Stimulated activated naive CD4-positive, alpha-beta T cell treated with Interleukin-2 at 50 U/mL for 16 hours (primary cell): ENCODE measurements at regions not wholly inside any gene's neighbourhood (a gene's known extent, or its start where the extent isn't known, plus 50 kb on each side); places are given as distances from the start of the nearest gene placed in this dataset.

Source experiments
- DNase-seq: peaks from one replicate; lab custom pipeline; 2025; lab: John Stamatoyannopoulos, UW

DNA sequence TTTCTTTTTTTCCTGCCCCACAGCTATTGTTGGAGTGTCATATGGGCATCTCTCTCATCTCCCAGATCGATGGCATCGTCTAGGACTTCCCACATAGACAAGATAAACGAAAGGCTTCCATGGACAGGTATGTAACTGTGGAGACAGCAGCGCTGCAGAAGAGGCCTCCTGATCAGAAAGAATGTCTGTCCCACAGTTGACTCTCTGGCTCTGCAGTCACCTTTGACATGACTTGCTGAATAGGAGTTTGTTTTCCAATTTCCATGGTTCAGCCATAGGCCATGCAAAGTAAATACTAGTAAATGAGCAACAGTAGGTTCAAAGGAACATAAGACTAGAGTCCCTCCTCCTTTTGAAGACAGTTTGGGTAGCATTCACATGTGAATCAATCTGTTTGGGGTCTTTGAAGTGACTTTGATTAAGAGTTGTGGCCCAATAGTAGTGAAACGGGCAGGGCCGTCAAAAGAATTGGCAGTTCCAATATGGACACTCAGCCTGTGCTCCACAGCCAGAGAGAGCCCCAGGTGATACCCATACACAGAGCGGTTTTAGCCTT, 134.7 kb upstream of the IFNGR1 start:
- no peak for DNase-seq

DNA sequence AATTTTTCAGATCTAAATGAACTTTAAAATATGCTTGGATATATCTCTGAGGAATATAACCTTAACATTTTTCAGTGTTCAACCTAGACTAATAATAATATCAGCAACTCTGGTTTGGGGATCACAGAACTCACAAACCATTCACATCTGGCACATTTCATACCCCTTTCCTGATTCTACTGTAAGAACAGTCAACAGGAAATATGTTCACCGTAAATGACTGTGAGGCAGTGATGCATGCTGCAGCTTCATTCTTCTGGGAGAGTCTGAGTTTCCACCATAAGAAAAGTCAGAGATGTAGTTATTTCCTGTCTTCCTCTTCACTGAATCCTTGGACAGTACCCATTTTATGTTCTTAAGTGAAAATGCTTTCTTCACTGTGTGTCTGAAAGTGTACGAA, 134.2 kb upstream of the IFNGR1 start:
- no peak for DNase-seq

DNA sequence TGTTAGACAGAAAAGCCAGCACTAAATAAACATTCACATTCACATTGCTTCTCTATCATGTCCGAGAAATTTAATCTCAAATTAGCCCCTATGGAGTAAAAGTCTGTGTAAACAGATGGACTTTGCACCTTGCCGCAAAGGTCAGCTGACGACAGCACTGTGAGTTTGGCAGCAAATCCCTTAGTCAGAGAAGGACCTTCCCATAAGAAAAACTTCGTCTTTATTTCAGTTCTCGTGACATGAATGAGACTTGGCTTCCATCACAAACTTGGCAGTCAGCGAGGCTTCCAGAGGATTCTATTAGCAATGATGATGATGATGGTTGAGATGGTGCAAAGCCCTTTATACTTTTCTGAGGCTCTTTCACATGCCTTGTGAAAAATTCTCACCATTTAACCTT, 133.7 kb upstream of the IFNGR1 start:
- DNase-seq, result no peak

DNA sequence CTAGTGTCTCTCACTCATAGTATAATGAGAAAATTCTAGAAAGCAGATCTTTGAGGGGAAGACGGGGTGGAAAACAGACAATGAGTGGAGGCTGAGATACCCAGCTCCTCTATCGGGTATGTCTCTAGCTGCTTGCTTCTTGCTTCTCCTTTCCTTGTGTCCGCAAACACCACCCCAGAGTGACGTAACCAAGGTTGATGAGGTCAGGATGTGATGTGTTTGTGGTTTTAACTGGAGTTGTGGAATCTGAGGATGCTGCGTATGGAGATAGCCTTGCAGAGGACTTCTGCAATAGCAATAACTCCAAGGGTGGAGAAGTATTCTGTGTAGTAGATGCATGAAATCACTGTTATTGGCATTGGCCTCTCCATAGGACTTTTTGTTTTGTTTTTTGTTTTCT, 132.7 kb upstream of the IFNGR1 start:
- DNase-seq, result no peak

DNA sequence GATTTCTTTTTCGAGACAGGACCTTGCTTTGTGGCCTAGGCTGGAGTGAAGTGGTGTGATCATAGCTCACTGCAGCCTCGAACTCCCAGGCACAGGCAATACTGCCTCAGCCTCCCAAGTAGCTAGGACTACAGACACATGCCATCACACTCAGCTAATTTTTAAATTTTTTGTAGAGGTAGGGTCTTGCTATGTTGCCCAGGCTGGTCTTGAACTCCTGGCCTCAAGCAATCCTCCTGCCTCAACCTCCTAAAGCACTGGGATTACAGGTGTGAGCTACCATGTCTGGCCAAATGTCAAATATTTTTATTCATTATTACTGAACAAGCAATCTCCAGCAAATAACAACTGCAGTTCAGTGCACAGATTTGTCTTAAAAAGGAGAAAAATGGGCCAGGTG, 131.7 kb upstream of the IFNGR1 start:
- no peak for DNase-seq

DNA sequence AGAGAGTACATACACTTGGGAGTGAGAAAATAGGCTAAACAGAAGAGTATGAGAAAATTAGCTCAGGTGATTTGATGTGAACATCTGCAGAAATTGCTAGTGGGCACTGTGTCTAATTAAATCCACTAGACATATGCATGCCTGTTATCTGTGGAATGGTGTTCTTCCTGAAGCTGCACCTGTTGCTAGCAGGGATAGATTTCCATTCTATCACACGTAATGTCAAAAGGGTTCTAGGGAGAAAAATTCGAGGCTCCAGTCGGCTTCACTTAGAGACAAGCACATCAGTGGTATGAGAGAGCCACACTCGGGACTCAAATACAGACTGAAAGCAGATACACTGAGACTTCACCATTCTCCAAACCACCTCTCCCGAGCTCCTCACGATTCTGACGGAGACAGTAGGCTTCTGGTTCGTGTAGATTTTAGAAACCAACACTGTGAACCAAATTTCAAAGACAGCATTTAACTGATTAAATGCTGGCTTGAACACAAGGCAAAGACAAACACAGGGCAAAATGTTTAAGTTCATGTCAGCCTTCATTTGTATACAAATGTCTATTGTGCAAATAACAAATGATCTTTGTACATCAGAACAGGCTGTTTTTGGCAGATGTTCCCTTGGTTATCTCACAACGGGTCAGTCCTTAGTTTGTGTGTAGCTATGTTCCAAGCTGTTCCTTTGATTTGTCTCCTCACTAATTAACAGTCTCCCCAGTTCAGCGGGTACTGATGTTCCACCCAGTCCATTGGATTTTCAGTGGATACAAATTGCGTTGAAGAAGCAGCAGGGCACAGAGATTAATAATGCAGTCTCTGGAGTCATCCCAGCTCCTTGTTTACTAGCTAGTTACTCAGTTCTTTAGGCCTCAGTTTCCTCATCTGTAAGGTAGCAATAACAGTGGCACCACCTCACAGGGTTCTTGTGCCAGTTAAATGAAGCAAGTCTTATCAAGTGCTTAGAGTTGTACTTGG, 131.0 kb upstream of the IFNGR1 start:
- DNase-seq, result no peak

DNA sequence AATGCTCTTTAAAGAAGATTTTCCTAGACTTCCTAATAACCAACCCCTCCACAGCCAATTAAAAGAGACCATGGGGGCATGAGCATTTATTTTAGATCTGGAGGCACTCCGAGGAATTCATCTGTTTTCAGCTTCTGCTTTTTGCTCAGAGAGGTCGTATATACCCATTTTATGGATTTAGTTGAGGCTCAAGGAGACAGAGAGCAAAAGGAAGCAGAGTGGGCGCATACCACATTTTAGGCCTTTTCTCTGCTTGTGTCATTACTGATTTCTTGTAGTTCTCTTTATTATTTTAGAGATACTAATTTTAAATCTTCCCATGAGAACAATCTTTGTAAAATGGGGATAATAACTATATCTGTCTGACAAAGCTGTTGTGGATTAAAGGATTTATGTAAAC, 129.6 kb upstream of the IFNGR1 start:
- DNase-seq, result no peak

DNA sequence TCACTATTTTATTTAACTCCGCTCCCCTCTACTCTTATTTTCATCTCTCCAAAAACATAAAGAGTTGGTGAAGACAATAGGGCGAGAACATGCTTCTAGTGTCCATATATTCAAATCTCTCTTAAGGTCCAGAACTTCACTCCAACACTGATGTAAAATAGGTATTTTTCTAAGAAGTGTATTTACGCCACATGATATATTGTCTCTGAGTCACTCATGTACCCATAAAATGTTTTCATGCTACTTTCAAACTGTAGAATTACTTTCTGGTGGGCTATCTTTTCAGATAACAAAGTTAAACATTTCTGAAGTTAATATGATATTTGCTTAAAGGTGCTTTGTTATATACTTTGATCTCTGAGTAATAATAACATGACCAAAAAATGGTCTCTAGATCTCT, 124.1 kb upstream of the IFNGR1 start:
- no peak for DNase-seq

DNA sequence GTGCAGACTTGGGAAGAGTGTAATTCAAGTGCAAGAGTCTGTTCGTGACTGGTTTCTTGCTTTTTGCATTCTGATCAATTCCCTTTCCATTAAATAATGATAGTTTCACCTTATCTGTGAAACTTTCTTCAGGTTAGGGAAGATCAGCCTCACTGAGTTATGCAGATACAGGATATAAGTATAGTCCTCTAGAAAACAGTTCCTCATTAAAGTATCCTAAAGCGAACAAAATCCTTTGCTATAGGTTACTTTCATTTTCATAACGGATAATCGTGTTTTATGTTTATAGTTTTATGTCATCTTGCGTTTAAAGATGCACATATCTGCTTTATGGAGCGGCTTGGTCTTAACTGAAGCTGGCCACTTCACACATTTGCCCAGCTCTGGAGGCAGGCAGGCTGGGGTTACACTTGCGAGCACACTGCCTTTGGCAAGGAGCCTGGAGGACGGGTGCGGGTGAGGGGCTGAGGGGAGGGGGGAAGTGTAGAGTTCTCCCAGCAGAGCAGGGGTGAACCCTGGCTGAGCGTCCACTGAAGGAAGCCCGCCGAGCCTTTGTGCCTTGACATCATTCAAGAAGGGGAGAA, 123.5 kb upstream of the IFNGR1 start:
- DNase-seq, result peak; percentile 2

DNA sequence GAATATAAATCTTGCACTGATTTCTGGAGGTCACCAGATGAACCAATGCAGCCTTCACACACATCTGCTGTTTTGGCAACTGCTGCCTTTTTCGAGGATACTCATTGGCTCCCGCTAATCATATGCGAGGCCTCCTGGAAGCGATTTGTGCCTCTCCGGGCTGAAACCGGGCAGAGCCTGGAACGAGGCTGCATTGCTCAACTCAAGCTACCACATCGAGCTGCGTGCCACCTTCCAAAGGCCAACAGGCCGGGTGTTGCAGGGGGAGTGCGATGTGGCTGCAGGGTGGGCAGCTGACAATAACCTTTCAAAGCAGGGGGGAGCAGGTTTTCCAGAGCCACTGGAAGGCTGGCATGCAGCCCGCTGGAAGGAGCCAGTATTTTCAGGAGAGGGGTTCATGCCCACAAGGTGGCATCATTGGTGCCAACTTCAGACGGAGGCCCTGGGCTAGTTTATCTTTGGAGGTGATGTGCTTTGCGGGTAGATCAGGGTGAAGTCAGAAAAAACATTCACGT, 122.6 kb upstream of the IFNGR1 start:
- peak; percentile 40 for DNase-seq

DNA sequence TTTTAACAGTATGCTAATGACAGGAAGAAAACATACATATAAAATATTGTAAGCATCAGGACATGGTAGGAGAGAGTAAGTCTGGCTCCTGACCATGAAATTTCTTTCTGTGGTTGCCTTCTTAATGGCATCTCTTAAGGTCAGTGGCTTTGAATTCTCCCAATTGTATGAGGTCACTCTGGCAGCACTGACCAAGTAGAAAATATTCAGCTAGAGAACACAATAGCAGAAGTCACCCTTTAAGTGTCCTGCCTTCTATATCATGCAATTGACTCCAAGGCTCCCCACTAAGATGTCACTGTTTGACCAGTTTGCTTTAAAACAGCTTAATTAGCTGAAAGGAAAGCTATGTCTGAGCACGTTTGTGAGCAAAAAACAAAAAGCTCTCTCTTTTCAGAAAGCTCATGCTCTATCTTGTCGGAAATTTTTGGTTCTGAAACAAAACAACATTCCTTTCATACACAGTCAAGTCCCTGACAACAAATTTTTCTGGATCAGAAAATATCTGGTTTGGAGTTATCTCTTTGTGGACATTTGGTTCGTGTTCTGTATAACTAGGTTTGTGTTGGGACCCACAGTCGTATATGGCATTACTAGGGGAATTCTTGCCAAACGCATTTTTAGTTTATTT, 120.9 kb upstream of the IFNGR1 start:
- no peak for DNase-seq

DNA sequence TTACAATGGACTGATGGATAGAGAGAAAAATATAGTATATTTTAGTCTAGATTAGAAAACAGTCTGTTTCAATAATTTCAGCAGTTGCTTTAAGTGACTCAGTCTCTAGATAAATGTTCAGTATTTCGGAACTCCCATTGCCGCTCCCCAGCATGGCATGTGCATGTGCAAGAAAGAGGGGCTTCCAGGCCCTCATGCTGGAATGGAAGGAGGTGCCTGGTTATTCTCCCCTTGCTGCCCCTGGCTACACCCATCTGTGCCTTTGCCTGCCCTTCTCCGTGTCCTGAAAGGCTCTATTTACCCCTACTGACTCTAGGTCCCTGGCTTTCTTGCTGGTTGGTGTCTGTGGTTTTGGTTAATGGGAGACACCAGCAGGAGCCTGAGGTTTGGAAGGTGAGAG, 115.7 kb upstream of the IFNGR1 start:
- DNase-seq, result no peak

DNA sequence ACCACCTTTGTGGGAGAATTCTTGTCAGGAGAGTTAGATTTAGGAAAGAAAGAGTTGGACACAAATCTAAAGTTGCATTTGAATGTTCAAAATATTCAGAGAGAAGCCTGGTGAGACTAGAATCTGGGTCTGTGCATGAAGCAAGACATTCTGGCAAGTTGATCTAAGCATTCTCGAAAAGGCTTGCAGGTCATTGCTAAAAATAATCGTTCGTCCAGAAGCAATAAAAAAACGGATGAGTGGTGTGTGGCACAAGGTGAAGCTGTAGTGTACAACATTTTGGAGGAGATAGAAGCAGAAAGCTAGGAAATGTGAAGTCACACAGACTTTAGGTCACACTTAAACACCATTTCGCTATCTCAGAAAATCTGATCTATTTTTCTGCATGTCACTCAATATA, 114.9 kb upstream of the IFNGR1 start:
- DNase-seq, result no peak

DNA sequence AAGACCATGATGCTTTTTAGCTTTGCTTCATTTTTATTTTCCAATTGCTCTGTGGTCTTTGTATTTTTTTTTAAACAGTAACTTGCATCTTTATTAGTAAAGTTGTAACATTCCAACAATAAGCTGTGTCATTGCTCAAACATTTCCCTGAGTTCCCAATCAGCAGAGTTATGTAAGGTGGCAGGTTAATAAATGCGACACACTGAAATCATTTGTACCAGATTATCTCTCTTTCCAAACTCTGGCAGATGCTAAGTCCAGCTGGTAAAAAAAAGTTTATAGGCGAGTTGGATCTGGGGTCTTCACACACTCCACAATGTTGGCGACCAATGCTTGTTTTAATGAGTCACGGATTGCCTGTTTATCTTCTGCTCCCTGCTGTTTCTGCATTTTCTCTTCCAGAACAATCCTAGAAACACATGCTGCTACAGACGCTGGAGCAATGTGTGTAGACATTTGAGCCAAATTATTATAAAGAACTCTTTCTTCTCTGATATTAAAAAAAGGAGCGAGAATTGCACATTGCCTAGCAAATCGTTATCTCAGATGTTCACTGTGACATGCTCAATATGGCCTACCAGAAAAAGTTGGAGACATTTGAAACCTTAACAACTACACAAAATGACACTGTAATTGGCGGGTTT, 113.6 kb upstream of the IFNGR1 start:
- no peak for DNase-seq

DNA sequence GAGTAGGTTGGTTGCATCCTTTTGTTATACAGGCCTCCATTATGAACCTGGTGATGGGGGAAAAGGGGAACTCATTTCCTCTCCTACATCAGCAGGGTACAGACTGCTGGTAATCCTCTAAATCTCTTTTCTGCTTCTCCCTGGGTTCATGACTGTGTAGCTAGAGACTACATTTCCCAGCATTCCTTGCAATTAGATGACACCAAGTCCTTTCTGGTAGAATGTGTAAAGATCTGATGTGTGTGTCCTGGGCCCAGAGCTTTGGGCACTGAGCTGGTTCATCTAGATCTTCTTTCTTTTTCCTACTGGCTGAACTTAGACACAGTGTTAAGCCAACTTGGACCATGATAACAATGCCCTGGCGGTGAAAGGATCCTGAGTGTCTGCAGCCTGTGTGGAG, 104.7 kb upstream of the IFNGR1 start:
- DNase-seq, result no peak

DNA sequence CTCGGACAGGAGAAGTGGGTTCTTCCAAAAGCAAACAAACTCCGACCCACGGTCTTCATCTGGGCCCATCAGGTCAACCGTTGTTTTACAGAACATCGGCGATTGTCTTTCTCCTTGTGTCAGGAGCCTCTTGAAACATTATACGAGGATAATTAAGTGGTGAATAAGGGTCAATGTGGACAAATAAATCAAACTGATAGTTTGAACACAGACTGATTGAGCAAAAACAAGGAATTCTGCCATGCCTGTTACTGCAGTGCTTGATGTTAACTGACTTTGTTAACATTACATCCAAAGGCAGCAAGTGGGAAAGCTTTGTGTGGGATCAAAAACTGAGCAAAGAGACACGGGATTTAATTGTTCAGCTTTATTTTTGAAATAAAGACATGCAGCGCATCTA, 101.1 kb upstream of the IFNGR1 start:
- DNase-seq, result no peak

DNA sequence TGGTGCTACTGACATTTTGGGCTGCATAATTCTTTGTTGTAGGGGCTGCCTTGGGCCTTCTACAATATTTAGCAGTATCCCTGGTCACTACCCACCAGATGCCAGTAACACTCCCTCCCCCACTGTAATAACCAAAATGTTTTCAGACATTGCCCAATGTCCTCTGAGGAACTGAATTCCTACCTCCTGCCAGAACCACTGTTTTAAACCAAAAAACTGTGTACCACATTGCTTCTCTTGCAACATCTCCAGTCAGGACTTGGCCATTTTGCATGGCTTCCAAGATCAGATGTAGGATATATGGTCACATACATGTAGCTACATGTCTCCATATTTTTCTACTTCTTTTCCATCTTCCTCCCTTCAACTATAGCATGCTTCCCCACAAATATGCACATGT, 97.4 kb upstream of the IFNGR1 start:
- DNase-seq, result no peak

DNA sequence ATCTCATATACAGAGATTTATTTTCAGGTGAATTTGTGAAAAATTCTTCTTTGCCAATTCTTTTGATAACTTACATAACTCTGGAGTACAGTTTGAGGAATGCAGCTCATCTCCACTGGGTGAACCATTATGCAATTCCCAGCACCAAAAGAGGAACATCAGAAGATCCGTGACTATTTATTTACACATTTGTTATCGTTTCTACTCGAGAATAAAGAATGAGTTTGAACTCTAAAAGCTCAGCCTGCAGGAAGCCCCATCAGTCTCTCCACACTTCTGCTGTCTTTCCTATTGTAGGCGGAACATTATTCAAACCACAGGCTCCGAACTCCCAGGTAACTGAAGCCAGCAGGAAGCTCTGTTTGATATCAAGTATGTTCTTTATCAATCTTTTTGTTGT, 95.9 kb upstream of the IFNGR1 start:
- no peak for DNase-seq

DNA sequence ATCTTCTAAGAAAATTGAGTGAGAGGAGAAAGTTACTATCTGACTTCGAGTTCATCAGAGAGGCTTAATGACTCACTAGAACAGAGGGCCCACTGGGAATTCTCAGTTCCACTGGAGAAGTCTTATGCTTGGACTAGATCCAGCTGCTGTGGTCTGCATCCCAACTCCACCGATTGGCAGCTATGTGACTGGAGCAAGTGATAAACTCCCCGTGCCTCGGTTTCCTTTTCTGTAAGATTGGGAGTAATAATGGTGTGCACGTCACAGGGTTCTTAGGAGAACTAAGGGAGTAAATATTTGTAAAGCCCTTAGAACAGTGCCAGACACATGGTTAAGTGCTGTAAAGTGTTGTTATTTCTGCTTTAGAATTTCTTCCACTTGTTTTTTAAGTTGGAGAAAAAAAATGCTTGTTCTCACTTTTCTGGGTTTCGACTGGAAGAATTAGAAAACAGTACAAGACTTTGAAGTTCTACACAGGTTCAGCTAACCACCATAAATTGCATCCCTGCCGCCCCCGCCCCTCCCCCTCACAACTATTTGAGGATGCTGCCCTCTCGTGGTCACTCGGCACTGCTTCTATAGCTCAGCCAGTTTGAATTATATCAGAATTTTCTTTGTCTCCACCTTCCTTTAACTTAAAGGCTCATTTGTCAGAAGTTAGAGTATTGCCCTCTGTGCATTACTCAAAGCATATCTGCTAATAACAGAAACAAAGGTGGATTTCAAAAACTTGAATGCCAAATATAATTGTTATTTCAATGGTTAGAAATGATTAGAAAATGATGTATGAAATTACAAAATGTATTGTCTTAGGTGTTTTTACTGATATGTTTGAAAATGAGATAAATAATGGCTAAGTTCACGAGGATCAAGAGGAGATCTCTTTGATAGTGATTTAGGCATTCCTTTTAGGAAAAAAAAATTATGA, 95.0 kb upstream of the IFNGR1 start:
- DNase-seq, result peak; percentile 62

DNA sequence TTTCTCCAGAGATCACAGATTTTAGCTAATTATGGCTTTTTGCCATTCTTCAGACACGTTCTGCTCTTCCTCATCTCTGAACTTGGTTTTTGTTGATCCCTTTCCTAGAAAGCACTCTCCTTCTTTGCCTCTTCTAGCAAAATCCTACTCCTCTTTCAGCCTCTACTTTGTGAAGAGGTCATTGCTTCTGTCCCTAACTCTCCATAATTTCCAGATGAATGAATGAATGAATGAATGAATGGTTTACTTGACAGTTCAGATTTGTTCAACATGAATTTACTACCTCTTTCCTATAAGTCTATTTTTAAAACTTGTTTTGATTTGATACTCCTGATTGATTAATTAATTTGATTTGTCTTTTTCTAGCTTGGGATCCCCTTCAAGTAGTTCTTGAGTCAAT, 94.0 kb upstream of the IFNGR1 start:
- no peak for DNase-seq

DNA sequence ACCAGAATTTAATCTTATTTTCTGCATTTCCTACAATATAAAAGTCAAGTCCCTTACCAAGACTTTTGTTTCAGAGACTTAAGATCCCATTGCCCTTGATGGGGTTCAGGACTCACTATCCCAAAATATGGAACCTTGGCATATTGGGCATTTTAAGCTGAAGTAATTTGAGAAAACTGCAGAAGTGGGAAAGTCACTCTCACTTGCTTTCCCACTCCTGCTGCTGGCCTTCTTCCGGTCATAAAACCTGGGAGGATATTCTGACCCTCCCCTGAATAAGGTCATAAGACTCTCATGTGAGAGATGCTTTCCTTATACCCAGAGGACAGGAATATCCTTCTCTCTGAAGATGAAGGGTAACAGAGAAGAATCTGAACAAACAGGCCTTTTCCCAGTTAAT, 92.8 kb upstream of the IFNGR1 start:
- DNase-seq, result no peak
